ENCODE measurements at regions not wholly inside any gene's neighbourhood (a gene's known extent, or its start where the extent isn't known, plus 50 kb on each side); places are given as distances from the start of the nearest gene placed in this dataset.

DNA sequence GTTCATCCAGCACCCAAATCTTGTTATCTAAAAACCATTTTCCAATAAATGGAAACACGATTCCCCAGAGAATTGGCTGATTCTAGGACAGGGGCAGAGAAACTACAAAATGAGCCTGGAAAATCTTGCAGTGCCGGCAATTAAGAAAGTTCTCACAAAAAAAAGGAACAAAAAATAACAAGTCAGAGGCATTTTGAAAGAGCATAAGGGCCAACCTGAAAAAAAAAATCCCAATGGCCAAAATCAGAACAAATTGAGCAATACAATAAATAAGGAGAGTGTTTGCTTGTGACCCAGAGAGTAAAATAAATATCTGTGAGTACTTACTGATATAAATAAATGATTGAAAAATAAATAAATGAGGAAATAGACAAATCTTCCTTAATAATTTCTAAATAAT is 55.1 kb upstream of the S1PR3 start:
- H3K79me2 ChIP-seq (ENCODE audit: control insufficient read depth in 1 of 2, insufficient read depth in 2 of 2, low read length in 2 of 2) = no peaks in the 10 kb centered on the region
- DNase-seq (ENCODE audit: low read depth in 1 of 2, low spot score in 2 of 2) = no peak
- no peak overlapping the region for H3K14ac ChIP-seq (ENCODE audit: insufficient read length)
- no peak overlapping the region for H3K18ac ChIP-seq (ENCODE audit: extremely low read depth, low read length)
- H4K5ac ChIP-seq (ENCODE audit: insufficient read length, low read depth, low read length) = no peak overlapping the region
- no peak overlapping the region for H4K91ac ChIP-seq (replicated peaks; ENCODE audit: insufficient read length, low read length)
- H3K27ac ChIP-seq (ENCODE audit: low read depth, low read length) = no peak overlapping the region
- H4K20me1 ChIP-seq (replicated peaks in 1 of 2; ENCODE audit: control insufficient read depth in 1 of 2, insufficient read depth in 2 of 2, low read length in 2 of 2) = no peaks in the 10 kb centered on the region
- no peak for FAIRE-seq
- H2BK120ac ChIP-seq (replicated peaks; ENCODE audit: low read depth, low read length) = no peak overlapping the region
- H2AFZ ChIP-seq (ENCODE audit: low read length) = no peak overlapping the region
- H3K9me3 ChIP-seq (ENCODE audit: insufficient read depth in 2 of 2, low read depth in 1 of 2, low read length in 1 of 2) = no peaks in the 10 kb centered on the region
- WGBS, 2 experiments (ENCODE audit: extremely low coverage in 1 of 2, insufficient coverage in 1 of 2, insufficient read length in 1 of 2, insufficient replicate concordance in 2 of 2, low coverage in 1 of 2, low lambda C conversion rate in 2 of 2, missing lambda C conversion rate in 1 of 2) = 86% methylated on average over 2 of the region's 2 CpGs; no CpG with 5 or more reads in 1 of the 2 experiments
- H3K36me3 ChIP-seq (ENCODE audit: control insufficient read depth in 2 of 4, insufficient read depth in 4 of 4, low read length in 3 of 4) = no peaks in the 10 kb centered on the region
- no peak overlapping the region for H2BK20ac ChIP-seq (ENCODE audit: low read length)
- H3K4ac ChIP-seq (replicated peaks; ENCODE audit: insufficient read length, low read depth, low read length) = no peak overlapping the region
- H3K27me3 ChIP-seq (replicated peaks in 1 of 4; ENCODE audit: control insufficient read depth in 3 of 4, extremely low read depth in 1 of 4, insufficient read depth in 3 of 4, low read length in 3 of 4) = no peaks in the 10 kb centered on the region
- TF ChIP-seq RBBP5 (IDR thresholded peaks at IDR 0.05; ENCODE audit: borderline replicate concordance, low read depth, low read length) = no peak
- no peak for TF ChIP-seq YY1 (IDR thresholded peaks at IDR 0.05; ENCODE audit: low read depth, low read length)
- TF ChIP-seq, protein P1, sequence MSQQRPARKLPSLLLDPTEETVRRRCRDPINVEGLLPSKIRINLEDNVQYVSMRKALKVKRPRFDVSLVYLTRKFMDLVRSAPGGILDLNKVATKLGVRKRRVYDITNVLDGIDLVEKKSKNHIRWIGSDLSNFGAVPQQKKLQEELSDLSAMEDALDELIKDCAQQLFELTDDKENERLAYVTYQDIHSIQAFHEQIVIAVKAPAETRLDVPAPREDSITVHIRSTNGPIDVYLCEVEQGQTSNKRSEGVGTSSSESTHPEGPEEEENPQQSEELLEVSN (IDR thresholded peaks at IDR 0.05) = no peak
- no peak for TF ChIP-seq PHF8 (conservative IDR thresholded peaks at IDR 0.05; ENCODE audit: low read depth, low read length)
- TF ChIP-seq SP4 (IDR thresholded peaks at IDR 0.05; ENCODE audit: low read length) = no peak
- ChIA-PET POLR2A (ENCODE audit: partially characterized antibody) (no interaction called here), CTCF (ENCODE audit: partially characterized antibody) (no interaction called here)
- no peaks in the 10 kb centered on the region; the same call in 1 of the 2 replicates for H3K23me2 ChIP-seq (ENCODE audit: low read depth, low read length)
- H3K4me2 ChIP-seq (ENCODE audit: insufficient read depth in 1 of 2, low read depth in 2 of 2, low read length in 2 of 2) = no peak overlapping the region
- no peak overlapping the region for H4K8ac ChIP-seq (ENCODE audit: extremely low read depth, insufficient read depth, low read length)
- H2BK15ac ChIP-seq (ENCODE audit: low read length) = no peak overlapping the region
- H3K56ac ChIP-seq (replicated peaks; ENCODE audit: insufficient read length, low read depth, low read length) = no peak overlapping the region
- no peak overlapping the region for H3K9ac ChIP-seq (replicated peaks in 1 of 4; ENCODE audit: extremely low read depth in 1 of 4, low read depth in 3 of 4, low read length in 3 of 4)
- no peaks in the 10 kb centered on the region for H3K79me1 ChIP-seq (ENCODE audit: low read depth, low read length)
- no peak overlapping the region for H3K23ac ChIP-seq (ENCODE audit: insufficient read length)
- H2BK5ac ChIP-seq (ENCODE audit: low read depth, low read length) = no peak overlapping the region
- no peaks in the 10 kb centered on the region for H3K4me1 ChIP-seq (replicated peaks in 1 of 4; ENCODE audit: control insufficient read depth in 3 of 4, insufficient read depth in 4 of 4, low read length in 3 of 4)
- no peak overlapping the region for H2AK5ac ChIP-seq (ENCODE audit: low read depth, low read length)
- no peak overlapping the region for H3K4me3 ChIP-seq (ENCODE audit: extremely low read depth in 1 of 4, insufficient read depth in 2 of 4, low read depth in 3 of 4, low read length in 4 of 4)
- no peak overlapping the region for H2BK12ac ChIP-seq (ENCODE audit: low read depth, low read length)

All from H1 (cell line).